ENCODE measurements at regions not wholly inside any gene's neighbourhood (a gene's known extent, or its start where the extent isn't known, plus 50 kb on each side); places are given as distances from the start of the nearest gene placed in this dataset.

DNA sequence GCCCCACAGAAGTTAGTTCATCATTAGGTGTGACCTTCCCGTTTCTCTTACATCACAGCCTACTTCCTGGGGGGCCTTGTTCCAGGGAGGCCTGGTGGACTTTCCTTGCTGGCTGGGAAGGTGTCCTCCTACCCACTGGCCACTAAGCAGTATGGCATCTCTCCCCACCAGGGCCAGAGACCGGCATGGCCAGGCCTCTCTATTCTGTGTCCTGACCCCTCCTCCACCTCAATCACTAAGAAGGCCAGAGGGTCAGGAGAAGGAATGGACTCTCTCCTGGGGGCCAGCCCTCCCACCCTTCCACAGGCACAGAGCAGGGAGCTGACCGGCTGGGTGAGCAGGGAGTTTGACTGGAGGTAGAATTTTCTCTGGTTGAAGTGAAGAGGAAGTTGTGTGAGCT lies 81.9 kb downstream of the PJA1 start:
- no peak for DNase-seq

DNA sequence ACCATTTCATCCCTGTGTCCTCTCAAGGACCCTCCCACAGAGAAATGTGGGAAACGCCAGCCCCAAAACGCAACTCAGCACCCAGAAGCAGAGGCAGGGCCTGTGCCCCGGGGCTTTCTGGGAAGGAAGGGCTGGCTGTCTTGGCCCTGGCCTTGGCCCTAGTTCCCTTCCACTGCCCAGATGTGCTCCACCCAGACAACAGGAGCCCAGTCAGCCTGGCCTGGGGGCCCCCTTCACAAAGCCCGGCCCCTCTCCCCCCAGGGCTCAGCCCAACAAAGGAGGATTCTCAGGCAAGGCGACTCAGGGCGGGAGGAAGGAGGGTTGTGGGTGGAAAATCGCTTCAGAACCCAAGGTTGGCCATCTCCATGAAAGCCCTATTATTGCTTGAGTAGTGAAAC lies 82.5 kb downstream of the PJA1 start:
- no peak for DNase-seq

DNA sequence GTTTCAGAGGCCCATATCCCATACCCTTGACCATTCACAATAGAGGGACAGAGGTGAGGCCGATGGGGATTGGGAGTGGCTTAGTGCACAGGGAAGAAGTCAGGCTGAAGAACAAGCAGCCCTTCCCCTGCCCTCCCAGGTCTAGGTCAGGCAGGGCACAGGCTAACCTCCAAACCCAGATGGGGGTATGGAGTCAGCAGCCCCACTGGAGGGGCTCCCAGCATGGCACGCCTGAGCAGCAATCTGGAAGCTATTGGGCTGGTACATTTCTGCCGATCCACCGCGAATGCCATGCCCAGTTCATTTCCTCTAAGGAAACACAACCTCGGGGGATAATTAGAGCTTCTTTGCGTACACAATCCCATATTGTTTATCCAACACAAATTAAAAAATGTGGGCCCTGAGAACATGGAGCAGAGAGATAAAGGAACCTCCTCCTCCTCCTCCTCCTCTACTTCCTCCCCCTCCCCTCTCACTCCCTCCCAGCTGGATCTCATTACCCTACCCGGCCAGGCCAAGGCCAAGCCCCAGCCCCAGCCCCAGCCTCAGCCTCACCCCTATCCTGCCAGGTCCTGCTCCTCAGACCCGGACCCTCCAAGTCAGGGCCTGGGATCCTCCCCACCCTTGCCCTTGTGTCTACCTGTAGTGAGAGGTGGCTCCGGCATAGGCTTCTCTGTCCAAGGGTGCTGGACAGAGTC lies 83.0 kb downstream of the PJA1 start:
- no peak for DNase-seq

DNA sequence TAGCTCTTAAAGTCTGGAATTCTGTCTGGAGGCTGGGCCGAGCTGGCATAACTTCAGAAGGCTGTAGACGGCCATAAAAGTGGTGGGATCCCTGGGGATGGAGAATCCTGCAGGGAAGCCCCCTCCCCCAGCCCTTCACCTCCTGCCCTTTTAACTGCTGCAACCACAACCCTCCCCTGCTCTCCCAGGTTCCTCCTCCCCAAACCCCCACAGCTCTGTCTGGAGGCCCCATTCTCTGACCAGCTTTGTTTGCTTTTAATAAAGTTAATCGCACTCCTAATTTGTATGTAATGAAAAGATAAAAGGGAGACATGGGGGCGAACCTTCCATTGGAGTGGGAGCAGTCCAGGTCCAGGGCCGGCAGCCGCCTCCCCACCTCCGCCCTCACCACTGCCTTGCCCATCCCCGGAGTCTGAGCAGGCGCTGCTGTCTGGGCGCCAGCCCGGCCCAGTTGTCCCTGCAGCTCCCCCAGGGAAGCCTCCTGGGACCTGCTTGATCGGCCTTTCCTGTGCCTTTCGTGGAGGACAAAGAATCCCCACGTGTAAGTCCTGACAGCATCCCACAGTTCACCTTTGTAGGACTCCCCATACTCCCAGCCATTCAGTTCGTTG lies 84.3 kb downstream of the PJA1 start:
- no peak for DNase-seq

DNA sequence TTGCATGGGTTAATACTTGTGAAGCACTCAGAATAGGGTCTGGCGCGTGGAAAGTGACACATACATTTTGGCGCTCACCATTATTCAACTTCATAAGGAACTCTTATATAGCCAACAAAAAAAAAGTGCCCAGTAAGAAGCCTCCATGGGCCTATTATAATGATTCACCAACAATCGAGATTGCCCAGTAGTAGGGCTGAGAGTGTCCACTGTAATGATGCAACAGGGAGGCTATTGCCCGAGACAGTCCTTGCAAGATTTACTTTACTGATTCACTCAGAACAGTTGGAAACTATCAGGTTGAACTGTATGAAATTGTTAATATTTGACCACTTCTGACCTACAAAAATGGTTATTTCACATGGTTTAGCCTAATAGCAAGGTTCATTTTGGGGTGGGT lies 86.0 kb downstream of the PJA1 start:
- no peak for DNase-seq

DNA sequence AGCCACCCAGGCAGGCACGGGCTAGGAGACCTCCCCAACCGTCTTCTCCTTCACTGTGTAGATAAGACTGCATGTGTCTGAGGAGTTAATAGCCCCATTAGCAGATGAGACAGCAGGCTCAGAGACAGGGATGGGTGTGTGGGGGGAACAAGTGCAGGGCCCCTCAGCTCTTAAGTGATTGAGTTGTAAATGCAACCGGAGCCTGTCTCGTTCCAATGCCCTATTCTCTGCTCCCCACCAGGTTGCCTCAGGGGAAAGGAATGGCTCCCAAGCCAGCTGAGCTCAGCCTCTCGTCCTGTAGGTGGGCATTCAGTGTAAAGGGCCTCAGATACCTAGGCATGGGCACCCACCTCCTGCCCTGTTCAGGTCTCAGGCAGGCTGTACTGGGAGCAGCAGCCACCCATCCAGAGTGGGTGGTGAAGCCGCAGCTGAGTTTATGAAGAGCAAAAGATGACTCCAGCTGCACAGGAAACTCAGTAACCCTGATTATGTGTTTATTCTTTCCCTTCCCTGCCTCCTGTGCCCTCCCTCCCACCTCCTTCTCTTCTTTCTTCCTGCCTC lies 87.3 kb downstream of the PJA1 start:
- no peak for DNase-seq

DNA sequence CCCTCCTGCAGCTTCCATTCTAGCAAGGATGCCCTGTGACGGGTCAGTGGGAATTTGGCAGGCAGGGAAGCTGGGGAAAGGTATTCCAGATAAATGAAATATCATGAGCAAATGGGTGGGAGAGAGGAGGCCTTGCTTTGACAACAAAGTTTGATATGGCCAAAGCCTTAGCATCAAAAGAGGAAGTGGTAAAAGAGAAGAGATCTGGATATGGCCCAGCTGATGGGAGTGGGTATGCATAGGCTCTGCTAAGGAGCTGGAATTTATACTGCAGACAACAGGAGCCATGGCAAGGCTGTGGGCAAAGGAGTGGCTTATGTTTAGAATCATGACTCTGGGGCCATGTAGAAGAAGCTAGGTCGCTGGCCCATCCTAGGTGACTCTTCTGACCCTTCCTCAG lies 89.2 kb downstream of the PJA1 start:
- no peak for DNase-seq

DNA sequence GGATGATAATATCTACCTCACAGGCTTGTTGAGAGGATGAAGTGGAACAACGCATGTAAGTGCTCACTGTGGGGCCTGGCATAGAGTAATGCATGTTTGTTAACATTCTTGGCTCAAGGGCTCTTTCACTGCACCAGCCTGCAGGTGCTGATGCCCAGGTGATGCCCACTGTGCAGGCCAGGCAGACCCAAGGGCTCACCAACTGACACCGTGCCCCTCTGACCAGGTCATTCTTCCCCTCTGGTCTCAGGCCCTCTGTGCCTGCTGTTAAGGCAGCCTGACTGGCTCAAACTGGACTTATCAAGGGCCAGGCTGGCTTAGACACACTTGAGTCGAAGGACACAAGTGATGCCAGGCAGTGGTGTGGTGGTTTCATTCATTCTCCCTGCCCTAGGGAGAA lies 90.5 kb downstream of the PJA1 start:
- no peak for DNase-seq

DNA sequence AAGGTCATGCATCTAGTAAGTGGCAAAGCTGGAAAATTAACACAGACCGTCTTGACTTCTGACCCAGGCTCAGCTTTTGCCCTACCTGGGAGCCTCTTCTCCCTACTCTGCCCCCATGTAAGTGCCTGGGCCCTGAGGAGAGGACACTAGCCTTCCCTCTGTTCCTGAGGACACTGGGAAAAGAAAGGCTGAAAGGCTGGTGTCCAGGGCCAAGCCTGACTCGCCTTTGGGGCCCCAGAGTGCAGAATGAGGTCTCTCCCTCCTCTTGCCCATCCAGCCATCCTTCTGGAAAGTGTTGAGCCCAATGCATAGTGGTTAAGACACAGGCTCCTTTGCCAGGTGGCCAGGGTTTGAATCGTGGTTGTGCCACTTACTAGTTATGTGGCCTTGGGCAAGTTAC lies 91.5 kb downstream of the PJA1 start:
- DNase-seq: no peak

DNA sequence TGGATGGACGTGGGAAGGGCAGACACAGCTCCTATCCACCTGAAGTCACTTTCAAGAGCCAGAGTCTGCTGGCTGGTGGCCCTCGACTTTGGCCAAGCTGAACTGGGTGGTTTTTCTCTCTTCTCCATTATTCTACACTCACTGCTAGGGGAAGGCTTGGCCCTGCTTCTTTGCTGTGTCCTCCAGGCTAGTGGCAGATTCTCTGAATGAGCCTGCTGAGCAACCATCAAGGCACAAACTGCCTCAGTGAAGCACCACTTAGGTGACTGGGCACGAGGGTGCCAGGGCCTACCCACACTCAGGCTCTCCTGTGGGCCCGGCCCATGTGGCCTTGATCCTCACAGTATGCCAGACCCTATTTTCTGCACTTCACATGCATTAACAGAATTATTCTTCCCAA lies 92.0 kb downstream of the PJA1 start:
- no peak for DNase-seq

DNA sequence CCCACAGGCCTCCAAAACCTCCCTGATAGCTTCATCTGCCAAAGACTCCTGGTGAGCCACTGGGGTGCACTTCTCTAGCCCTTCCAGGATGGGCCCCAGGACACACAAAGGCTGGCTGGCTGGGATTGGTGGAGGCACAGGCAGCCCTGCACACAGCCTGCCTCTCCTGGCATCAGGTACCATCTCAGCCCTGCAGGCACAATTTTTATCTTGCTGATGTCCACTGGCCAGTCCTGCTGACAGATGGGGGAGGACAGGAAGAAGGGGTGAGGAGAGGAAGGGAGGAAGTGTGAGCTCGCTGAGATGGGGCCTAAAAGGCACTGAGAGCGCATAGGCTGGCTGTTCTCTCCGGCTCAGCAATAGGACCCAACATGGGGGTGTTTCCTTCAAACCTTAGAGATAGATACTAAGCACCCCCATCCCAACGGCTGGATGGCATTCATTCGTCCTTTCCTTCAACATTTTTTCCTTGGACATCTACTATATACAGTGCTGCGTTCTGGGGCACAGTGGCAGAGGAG lies 92.7 kb downstream of the PJA1 start:
- DNase-seq: no peak

DNA sequence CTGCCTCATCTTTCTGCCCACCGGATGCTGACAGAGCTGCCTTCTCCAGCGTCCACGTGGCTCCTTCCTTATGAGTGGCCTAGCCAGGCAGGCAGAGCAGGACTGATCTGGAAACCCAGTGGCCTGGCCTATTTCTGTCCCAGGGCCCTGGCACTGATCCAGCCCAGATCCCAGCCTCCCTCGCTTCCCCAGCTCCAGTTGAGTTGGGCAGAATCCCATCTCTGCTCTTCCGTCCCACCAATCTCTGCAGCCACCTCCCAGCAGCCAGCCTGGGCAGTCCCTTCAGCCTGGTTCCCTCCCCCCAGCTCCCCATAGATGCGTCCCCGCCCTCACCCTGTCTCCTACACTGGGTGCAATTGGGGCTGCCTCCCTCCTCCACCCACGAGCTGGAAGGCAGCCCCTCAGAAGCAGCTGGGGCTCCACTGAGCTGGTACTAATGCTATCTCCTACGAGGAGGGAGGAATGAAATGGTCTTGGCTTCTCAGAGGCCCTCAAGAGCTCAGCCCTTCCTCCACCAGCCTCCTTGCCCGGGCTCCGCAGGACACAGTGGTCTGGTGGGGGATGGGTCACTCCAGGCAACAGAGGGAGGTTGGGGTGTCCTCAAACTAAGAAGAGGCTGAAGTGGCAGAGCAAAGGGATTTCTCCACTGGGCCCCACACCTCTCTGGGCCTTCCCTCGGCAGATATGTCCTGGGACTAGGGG lies 94.2 kb downstream of the PJA1 start:
- no peak for DNase-seq

DNA sequence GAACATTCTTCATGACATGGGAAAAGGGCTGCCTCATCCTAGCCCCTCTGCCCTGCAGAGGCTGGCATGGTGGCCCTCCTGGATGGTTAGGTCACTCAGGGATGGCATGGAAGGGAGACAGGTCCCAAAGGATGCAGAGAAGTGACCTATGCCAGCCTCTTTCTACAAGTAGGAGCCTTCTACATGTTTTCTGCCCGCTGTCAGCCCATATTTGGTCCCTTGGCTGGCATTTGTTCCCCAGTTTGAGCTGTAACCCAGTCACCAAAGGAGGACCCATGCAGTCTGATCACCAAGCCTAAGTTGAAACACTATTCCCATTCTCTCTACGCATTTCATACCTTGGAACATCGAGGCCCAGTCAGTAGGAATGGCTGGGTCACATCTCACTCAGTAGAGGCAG lies 95.4 kb downstream of the PJA1 start:
- no peak for DNase-seq

DNA sequence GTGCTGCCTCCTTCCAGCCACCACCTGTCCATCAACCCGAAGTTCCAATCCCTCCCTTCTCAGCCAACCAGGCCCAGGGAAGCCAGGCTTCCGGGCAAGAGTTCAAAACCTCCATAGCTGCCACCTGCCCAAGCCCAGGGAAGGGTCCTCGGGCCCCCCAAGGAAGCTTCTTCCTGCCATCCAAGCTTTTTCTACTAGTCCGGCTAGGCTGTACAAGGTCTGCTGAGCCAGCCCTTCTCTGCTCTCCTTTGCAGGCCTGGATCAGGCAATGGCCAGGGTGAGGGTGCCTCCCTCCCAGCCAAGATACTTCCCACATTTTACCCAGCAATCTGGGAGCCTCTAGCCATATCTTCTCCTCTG lies 96.2 kb downstream of the PJA1 start:
- no peak for DNase-seq

DNA sequence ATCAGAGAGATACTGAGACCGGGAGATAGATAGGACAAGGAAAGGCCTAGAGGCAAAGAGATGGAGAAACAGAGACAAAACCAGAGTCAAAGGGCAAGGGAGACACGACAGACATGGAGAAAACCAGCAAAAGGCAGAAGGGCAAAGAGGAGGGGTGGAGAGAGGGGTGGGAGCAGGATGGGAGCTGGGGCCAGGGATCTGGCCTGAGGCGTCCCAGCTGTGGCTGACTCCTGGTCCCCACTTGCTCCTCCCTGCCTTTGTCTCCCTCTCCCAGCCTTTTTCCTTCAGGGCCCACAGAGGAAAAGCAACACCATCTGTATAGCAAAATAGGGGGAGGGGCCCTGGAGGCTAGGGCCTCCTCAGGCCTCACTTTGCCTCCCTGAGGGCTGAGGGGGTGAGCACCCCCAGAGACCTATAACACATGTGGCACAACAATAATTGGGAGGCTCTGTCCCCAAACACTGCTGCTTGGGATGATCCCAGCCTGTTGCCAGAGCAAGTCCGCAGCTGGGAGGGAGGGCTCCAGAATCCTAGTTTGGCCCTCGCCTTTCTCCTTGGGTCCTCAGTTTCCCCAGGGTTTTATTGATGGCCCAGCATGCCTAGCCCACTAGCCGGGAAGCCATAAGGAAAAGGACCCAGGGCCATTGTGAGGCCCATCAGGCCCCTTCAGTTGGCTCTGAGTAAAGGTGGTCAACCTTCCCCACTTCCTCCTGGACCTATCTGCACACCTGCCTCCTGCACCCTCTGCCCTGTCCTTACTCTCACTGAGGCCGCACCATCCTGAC lies 96.8 kb downstream of the PJA1 start:
- DNase-seq: no peak

DNA sequence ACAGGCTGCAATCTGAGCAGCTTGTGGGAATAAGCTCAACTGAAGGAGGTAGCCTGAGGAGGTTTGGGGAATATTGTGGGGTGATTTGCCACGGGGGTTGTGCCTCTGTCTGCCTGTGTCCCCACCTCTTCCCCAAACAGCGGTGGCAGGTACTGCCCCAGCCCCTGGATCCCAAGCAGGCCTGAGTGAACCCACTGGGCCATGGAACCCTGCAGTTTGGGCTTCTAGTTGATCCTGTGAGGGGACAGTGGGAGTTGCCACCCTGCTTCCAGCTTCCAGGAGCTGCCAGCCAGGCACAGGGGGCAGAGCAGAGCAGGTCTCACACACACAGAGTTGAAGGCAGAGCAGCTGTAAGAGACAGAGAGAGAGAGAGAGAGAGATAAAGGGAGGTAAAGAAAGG lies 97.4 kb downstream of the PJA1 start:
- no peak for DNase-seq

DNA sequence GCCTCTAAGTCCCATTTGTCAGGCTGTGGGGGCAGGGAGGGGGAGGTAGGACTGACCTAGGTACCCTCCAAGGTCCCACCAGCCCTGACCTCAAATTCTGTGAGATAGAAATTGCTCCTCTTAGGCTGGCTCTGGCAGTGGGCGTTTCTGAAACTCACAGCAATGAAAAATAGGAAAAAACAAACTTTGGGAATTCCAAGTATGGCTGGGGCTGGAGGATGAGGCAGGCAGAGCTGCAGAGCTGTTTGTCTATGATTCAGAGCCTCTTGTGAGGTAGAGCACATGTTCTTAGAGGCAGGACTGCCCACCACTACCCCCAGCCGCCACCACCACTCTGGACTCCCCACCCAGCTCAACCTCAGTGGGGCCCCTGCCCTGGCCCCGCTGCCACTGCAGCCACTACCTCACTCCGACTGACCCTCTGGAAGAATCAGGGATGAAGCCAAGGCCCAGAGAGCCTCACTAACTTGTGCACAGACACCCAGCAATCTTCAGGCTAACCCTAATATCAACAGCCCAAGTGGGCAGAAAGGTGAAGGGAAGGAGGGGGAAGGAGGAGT lies 98.2 kb downstream of the PJA1 start:
- DNase-seq: no peak

DNA sequence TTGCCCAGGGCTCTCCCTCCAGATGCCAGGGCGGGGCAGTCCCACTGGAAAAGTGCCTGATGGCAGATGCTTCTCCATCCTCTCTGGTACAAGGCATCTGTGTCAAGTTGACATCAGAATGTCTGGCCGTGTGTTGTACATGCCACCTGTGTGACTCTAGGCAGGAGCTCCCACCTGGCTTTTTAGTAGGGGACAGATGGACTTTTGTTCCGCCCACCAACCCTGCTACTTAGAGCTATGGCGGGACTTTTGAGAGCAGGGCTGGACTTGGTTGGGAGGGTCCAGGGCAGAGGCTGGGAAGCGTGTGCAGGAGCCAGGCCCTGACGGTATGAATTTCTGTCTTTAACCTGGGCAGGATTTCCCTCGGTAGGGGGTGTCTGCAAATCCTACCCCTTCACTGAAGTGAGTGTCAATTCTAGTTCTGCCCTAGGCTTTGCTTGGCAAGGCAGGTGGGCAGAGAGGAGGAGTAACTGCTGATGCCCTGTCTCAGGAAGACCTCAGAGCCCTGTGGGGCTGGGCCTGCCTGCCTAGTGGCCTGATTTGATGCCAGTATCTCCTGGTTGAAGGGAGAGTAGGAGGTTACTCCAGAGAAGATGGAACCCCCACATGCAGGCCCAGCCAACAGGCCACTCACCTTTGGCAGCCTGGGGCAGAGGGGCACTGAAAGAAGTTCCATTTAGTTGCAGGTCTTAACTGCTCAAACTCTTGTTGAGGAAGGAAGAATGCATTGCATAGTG lies 99.1 kb downstream of the PJA1 start:
- DNase-seq: no peak

DNA sequence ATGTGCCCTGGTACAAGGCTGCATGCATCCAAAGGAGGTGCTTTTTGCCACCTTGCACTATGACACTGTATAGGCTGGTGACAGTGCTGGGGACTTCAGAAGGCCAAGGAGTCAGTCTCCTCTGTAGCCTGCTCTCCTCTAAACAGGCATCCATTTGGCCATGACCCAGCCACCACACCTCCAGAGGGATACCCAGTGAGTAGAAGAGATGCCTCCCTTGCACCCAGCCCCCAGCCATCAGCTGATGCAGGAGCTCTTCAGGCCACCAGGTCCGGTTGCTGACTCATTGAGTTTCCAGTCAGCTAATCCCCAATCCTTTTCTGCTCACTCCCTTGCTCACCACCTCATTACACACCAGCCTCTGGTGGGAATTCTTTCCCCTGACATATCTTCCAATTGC lies 99.8 kb downstream of the PJA1 start:
- no peak for DNase-seq

DNA sequence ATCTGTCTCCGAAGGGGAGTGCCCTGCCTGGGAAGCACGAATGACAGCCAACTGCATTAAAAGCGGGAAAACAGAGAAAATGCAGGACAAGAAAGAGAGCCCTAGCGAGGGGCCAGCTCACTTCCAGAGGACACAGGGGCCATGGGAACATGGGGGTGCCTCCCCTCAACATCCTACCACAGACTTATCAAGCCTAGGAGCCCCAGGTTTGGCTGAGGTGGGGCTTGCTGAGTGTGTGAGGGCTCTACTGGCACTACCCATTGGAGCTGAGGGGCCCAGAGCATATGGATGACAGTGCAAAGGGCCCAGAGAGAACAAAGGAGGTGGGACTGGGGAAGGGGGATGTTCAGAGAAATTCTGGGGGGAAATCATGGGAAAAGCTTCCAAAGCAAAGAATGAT lies 101.8 kb downstream of the PJA1 start:
- DNase-seq: no peak

DNA sequence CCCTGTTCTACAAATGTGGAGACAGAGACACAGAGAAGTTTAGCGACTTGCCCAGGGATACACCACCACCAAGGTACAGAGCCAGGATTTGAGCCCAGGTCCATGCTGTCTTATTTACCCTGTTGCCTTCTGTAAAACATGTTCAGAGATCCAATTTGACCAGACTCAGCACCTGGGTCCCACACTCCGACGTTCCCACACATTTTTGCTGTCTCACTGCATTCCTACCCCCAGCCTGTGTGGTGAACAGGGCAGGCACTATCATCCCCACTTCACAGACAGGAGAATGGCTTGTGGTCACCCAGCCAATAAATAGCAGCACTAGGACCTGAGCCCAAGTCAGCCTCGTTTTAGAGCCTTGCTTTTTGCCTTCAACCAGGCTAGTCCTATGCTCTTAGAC lies 102.8 kb downstream of the PJA1 start:
- DNase-seq: no peak
